Large intestine (tissue), 3 donors: ENCODE measurements at regions not wholly inside any gene's neighbourhood (a gene's known extent, or its start where the extent isn't known, plus 50 kb on each side); places are given as distances from the start of the nearest gene placed in this dataset.

Experiments
- DNase-seq, 2 donors: peaks; one replicate each; pipeline versions ENCODE4 v3.0.0 to v3.0.0-alpha.2; 2013
- H3K27ac ChIP-seq: one replicate; pipeline ENCODE4 v1.5.1; 2013; ENCODE audit warnings: low read length
- H3K27me3 ChIP-seq: 2 replicates; pipeline ENCODE4 v1.6.1; 2013; ENCODE audit warnings: low read length; ENCODE audit not compliant: control insufficient read depth, insufficient read depth
- H3K36me3 ChIP-seq: 2 replicates; pipeline ENCODE4 v1.6.1; 2013; ENCODE audit warnings: low read length; ENCODE audit not compliant: control insufficient read depth, insufficient read depth
- H3K4me1 ChIP-seq: one replicate; pipeline ENCODE4 v1.6.1; 2013; ENCODE audit warnings: low read length; ENCODE audit not compliant: control insufficient read depth, insufficient read depth
- H3K4me3 ChIP-seq: one replicate; pipeline ENCODE4 v1.5.1; 2013; ENCODE audit warnings: low read length
- H3K9me3 ChIP-seq: one replicate; pipeline ENCODE4 v1.6.1; 2013; ENCODE audit warnings: mild to moderate bottlenecking, low read depth, low read length, moderate library complexity; ENCODE audit not compliant: control insufficient read depth
- WGBS: methylation state at CpG from one replicate; pipeline ENCODE4 v1.1.5; 2013; ENCODE audit warnings: low lambda C conversion rate; ENCODE audit not compliant: insufficient coverage; 5-methylcytosine and 5-hydroxymethylcytosine counted together

DNA sequence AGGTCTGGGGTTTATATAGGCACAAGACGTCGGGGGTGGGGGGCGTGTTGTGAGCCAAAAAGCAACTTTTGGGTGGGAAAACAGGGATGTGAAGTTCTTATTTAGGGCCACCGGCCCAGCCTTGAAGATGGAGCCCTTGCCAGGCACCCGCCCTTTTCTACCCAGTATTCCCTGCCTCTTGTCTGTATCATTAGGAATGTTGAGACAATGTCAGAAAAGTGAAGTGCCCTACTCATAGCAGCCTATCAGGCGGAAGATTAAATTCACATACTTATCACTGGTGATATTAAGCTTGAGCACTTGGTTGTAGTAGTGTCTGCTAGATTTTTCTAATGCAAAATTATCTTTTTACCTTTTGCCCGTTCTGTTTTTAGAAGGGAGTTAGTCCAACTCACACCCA is 293.5 kb downstream of the CDH10 start:
- no peak overlapping the region for H3K4me3 ChIP-seq
- no peak overlapping the region for H3K27ac ChIP-seq
- H3K36me3 ChIP-seq = no peaks in the 10 kb centered on the region
- no peaks in the 10 kb centered on the region for H3K9me3 ChIP-seq
- no peak for DNase-seq
- 86% methylated on average over 1 of the region's 7 CpGs for WGBS
- no peaks in the 10 kb centered on the region for H3K27me3 ChIP-seq
- no peaks in the 10 kb centered on the region for H3K4me1 ChIP-seq

DNA sequence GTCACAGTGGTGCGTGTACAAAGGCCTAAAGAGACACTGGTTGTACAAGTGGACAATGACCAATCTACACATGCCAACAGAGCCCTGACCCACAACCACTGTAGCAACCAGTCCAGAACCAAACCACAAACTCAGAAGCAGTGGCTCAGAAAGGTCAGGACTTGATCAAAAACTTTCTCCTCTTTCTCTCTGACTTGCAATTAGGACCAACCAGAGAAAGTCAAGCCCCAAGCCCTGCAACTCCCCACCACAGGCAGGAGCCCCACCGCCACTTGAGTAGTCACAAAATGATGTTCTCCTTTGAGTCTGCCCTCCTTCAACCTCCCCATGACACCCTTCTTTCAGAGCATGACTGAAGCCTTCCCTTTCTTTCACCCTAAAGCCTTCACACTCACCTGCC is 291.8 kb downstream of the CDH10 start:
- H3K4me1 ChIP-seq = no peaks in the 10 kb centered on the region
- no peak overlapping the region for H3K4me3 ChIP-seq
- no peak for DNase-seq
- no CpG with 5 or more reads among the region's 2 CpGs for WGBS
- no peaks in the 10 kb centered on the region for H3K36me3 ChIP-seq
- no peaks in the 10 kb centered on the region for H3K9me3 ChIP-seq
- H3K27ac ChIP-seq = no peak overlapping the region
- H3K27me3 ChIP-seq = no peaks in the 10 kb centered on the region

DNA sequence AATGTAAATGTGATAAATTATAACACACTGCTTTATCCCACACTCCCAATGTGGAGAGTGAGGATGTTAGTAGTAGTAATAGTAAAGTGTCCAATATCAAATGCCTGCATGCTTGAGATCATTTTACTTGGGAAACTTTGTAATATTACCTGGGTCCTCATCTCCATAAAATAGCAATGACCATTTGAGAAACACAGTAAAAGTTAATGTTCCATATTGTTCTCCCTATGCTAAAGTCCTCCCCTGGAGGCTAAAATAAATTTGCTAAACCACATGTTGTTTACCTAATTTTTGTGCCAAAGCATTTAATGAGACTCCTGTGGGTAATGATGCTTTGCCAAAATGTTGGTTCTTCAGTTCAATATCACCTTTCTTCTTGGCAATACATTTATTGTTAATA is 291.2 kb downstream of the CDH10 start:
- H3K4me1 ChIP-seq = no peaks in the 10 kb centered on the region
- H3K4me3 ChIP-seq = no peak overlapping the region
- H3K27ac ChIP-seq = no peak overlapping the region
- H3K27me3 ChIP-seq = no peaks in the 10 kb centered on the region
- DNase-seq = no peak
- no peaks in the 10 kb centered on the region for H3K9me3 ChIP-seq
- no peaks in the 10 kb centered on the region for H3K36me3 ChIP-seq

DNA sequence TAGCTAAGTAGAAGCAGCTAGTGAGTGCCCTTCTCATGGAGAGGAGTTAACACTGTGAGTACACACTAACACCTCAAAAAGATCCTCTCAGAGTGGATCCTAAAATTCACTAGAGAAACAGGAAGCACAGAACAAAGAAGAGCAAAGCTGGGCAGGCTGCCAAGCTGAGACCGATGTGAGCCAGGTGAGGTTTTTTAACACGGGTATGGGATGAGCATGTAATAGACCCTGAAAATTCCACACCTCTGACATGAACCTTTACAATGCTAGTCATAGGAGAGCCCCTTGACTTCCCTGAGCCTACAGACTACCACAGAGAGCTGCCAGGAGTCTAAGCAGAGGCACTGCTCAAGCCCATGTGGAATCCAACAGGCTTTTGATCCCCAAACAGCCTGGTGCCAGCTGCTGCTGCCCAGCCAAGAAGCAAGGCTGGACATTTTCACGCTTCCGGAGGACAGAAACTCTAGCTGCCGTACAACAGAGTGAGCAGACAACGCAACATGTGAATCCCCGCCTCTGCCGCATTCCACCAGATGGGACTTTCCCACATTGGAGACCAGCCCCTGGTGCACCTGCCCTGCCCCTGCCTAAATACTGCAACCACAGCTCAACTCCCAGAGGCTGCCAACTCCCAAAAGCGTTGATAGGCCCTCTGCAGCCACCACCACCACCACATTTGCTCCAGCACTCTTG is 280.8 kb downstream of the CDH10 start:
- H3K4me1 ChIP-seq = no peaks in the 10 kb centered on the region
- H3K27ac ChIP-seq = no peak overlapping the region
- no peaks in the 10 kb centered on the region for H3K27me3 ChIP-seq
- DNase-seq = no peak
- H3K4me3 ChIP-seq = no peak overlapping the region
- no peaks in the 10 kb centered on the region for H3K36me3 ChIP-seq
- WGBS = no CpG with 5 or more reads among the region's 9 CpGs
- no peaks in the 10 kb centered on the region for H3K9me3 ChIP-seq

DNA sequence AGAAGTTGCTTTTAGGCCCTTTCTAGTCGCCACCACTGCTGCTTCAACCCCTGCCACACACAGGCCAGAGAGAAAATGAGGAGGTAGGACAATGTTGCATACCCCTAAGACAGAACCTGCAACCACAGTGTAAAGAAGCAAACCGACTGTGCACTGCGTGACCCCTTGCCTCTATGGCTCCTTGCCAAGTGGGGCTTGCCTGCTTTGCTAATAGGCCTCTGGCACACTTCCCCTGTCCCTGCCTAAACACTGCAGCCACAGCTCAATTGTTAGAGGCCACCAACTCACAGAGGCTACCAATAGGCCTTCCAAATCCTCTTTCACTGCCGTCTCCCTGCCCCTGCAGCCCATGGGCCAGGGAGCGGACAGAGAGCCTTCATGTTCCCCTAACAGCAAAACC is 280.1 kb downstream of the CDH10 start:
- no peak for DNase-seq
- Histone ChIP-seq H3K27ac (no peak overlapping the region), H3K4me1 (no peaks in the 10 kb centered on the region), H3K27me3 (no peaks in the 10 kb centered on the region), H3K4me3 (no peak overlapping the region), H3K36me3 (no peaks in the 10 kb centered on the region), H3K9me3 (no peaks in the 10 kb centered on the region)
- WGBS = no CpG with 5 or more reads among the region's 5 CpGs

DNA sequence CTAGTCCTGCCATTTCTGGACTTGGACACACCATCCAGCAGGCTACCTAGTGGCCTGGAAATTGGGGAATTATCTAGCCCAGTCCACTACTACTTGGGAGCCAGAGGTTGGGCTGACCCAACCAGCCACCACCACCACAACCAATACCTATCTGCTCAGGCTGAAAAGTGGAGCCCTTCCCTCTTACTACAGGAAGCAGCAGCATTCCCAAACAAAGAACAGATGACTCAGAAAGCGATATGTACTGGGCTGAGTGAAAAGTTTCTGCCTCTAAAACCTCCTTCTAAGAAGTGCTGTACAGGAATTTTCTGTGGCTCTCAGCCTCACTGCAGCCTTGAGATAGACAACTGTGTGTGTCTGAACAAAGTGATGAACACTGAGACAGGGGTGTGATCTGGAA is 279.4 kb downstream of the CDH10 start:
- no peaks in the 10 kb centered on the region for H3K9me3 ChIP-seq
- DNase-seq = no peak
- no peaks in the 10 kb centered on the region for H3K36me3 ChIP-seq
- no peak overlapping the region for H3K27ac ChIP-seq
- H3K27me3 ChIP-seq = no peaks in the 10 kb centered on the region
- no CpG with 5 or more reads among the region's 1 CpG for WGBS
- H3K4me3 ChIP-seq = no peak overlapping the region
- H3K4me1 ChIP-seq = no peaks in the 10 kb centered on the region

DNA sequence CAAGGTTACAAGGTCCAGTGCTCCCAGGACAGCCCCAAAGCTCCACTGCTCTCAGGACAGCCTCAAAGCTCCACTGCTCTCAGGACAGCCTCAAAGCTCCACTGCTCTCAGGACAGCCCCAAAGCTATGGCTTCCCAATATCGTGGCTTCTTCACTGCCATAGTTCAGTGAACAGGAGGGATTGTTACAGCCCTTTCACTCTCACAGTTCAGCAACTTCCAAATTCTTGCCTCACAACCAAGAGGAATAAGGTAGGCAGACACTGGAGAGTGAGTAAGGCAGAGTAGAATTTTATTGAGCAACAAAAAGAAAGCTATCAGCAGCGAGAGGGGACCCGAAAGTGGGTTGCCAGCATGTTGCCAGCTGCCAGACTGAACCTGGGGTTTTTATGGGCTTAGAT is 277.6 kb downstream of the CDH10 start:
- Histone ChIP-seq H3K36me3 (no peaks in the 10 kb centered on the region), H3K4me3 (no peak overlapping the region), H3K9me3 (no peaks in the 10 kb centered on the region), H3K27ac (no peak overlapping the region), H3K4me1 (no peaks in the 10 kb centered on the region), H3K27me3 (no peaks in the 10 kb centered on the region)
- no peak for DNase-seq
- WGBS = 100% methylated on average over 2 of the region's 3 CpGs

DNA sequence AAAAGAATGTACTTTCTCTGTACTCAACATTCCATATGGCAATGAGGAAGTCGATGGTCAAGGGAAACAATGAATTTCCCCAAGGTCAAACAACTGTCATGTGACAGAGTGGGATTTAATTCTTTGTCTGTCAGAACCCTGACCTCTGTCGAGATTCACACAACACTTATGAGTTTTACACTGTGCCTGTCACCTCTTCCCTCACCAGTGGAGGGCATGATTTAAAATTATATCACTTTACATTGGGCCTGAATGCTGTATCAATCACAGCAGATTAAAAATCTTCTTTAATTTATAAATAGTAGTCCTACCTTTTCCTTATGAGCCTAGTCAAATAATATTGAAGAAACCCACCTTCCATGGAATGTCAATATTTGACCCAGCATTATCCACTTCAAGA is 276.7 kb downstream of the CDH10 start:
- Histone ChIP-seq H3K27ac (no peak overlapping the region), H3K4me1 (no peaks in the 10 kb centered on the region), H3K9me3 (no peaks in the 10 kb centered on the region), H3K4me3 (no peak overlapping the region), H3K36me3 (no peaks in the 10 kb centered on the region), H3K27me3 (no peaks in the 10 kb centered on the region)
- 33% methylated on average over 1 of the region's 2 CpGs for WGBS
- DNase-seq = no peak

DNA sequence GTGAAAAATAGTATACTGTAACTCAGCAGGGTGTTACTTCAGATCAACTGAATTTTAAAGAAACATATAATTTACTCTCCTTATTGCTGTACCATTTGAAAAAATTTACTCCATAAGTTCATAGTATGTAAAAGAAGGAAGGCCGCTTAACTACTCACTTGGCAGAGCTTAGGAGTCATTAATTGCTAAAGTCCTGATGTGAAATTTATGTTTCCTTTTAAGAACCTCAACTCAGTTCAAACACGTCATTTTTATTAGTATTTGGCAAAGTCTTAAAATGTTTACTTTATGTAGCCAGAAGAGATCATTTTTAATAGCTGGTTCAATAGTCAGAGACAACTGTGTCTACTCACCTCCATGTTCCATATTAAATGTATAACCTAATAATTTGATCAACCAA is 268.6 kb downstream of the CDH10 start:
- no peaks in the 10 kb centered on the region for H3K4me1 ChIP-seq
- no peaks in the 10 kb centered on the region for H3K36me3 ChIP-seq
- no peak for DNase-seq
- no peak overlapping the region for H3K4me3 ChIP-seq
- no peaks in the 10 kb centered on the region for H3K27me3 ChIP-seq
- WGBS = 33% methylated on average over 1 of the region's 2 CpGs
- no peaks in the 10 kb centered on the region for H3K9me3 ChIP-seq
- no peak overlapping the region for H3K27ac ChIP-seq

DNA sequence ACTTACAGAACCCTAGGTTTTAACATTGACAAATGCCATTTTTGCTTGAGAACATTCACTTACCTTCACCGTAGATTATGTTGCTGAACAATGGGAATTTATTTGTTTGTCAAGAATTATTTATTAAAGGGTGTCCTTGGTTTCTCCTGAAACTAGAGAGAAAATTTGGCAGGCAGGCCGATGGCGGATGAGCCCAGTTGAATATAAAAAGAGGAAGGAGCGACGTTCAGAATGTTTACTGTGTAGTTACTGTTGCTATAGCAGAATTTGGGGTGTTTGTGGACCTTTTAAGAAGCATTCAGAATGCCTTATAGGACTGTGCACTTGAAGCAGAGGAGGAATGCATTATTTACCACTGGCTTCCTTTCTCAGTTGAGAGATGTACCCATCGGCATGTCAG is 268.2 kb downstream of the CDH10 start:
- no peak for DNase-seq
- Histone ChIP-seq H3K9me3 (no peaks in the 10 kb centered on the region), H3K27me3 (no peaks in the 10 kb centered on the region), H3K4me1 (no peaks in the 10 kb centered on the region), H3K27ac (no peak overlapping the region), H3K36me3 (no peaks in the 10 kb centered on the region), H3K4me3 (no peak overlapping the region)
- 85% methylated on average over 5 of the region's 6 CpGs for WGBS

DNA sequence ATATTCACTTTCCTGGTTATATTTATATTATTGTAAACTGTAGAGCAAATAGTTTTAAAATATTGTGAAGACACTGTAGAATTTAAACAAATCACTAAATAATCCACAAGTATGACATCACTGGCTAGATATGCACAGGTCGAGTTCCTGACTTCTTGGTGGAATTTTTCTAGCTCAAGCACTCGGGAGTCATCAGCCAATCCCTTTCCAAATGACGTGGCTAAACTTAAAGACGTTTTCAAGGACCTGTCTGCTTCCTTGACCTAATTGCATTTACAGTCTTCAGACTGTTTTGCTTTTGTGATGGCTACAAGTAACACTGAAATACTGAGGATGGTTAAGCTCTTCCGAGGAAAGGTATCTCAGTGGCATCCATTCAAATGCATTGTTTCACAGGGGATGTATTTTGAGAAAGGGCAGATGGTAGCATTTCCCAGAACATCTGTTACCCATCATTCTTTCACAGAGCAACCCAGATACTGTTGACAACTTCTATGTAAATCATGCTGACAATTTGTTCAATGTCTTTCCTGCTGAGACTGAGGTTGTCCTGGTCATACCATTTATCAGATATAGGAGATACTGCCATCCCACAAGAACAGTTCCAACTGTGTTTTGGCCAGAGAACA is 262.8 kb downstream of the CDH10 start:
- Histone ChIP-seq H3K27me3 (no peaks in the 10 kb centered on the region), H3K27ac (no peak overlapping the region), H3K4me3 (no peak overlapping the region), H3K36me3 (no peaks in the 10 kb centered on the region), H3K9me3 (no peaks in the 10 kb centered on the region), H3K4me1 (no peaks in the 10 kb centered on the region)
- DNase-seq = no peak
- 40% methylated on average over 1 of the region's 5 CpGs for WGBS
